Sigmoid colon (tissue), 4 donors: ENCODE measurements at regions not wholly inside any gene's neighbourhood (a gene's known extent, or its start where the extent isn't known, plus 50 kb on each side); places are given as distances from the start of the nearest gene placed in this dataset.

ENCODE experiments used
- CTCF ChIP-seq, 4 experiments: fragments of 450-650 bp in 3 of 4; fragments of 200-600 bp in 1 of 4; IDR thresholded peaks; one replicate each; pipeline ENCODE4 v1.5.1; 2016 to 2019; ENCODE audit warnings: antibody characterized with exemption in 4 of 4, mild to moderate bottlenecking in 3 of 4, moderate library complexity in 2 of 4
- EP300 ChIP-seq, 4 donors: sonication (generic); formaldehyde crosslinking; IDR thresholded peaks; one replicate each; pipeline ENCODE4 v1.6.1; 2017; ENCODE audit warnings: antibody characterized with exemption in 4 of 4
- POLR2A ChIP-seq, 2 donors: fragments of 450-650 bp; IDR thresholded peaks; one replicate each; pipeline ENCODE4 v1.6.1; 2016; ENCODE audit warnings: antibody characterized with exemption in 2 of 2, mild to moderate bottlenecking in 2 of 2, moderate library complexity in 2 of 2
- POLR2AphosphoS5 ChIP-seq, 4 donors: sonication (generic); formaldehyde crosslinking; IDR thresholded peaks; one replicate each; pipeline ENCODE4 v1.6.1; 2017; ENCODE audit warnings: antibody characterized with exemption in 4 of 4

- TF ChIP-seq POLR2A (IDR thresholded peaks at IDR 0.05) (no peak), CTCF (IDR thresholded peaks at IDR 0.05) (no peak), POLR2AphosphoS5 (IDR thresholded peaks at IDR 0.05) (no peak), EP300 (IDR thresholded peaks at IDR 0.05) (no peak)
These were observed 79.6 kb upstream of the PDC start for GRCh38 chr1:186540521-186540920.
